K562 (cell line): ENCODE measurements at regions not wholly inside any gene's neighbourhood (a gene's known extent, or its start where the extent isn't known, plus 50 kb on each side); places are given as distances from the start of the nearest gene placed in this dataset.

Experiments used
- ATAC-seq: fragments of 200-7000 bp; cut with Tn5 transposase; 3 replicates; pipeline ENCODE4 v1.9.1; 2020; ENCODE audit warnings: moderate library complexity
- BruUV-seq: library from RNA; stranded (reverse); fragments of 400-500 nt; replicated peaks from 2 replicates; lab custom pipeline; 2021; lab: Mats Ljungman, UMichigan
- CTCF ChIA-PET: fragments of 300-600 bp; formaldehyde crosslinking; extraction: SDS; loops from one replicate; lab custom pipeline; 2021; ENCODE audit warnings: low intra/inter-chr PET ratio; lab: Yijun Ruan, JAX
- POLR2A ChIA-PET: fragments of 300-600, 350-650 bp; sonication (Branson Sonifier 250); formaldehyde crosslinking; extraction: SDS; loops from one replicate; lab custom pipeline; 2021; ENCODE audit warnings: antibody characterized with exemption, inconsistent platforms; lab: Yijun Ruan, JAX
- DNase-seq, 4 experiments: peaks; one replicate each; pipeline versions ENCODE4 v3.0.0 to v3.0.0-alpha.2; 2011 to 2018; ENCODE audit warnings: low spot score in 3 of 4, mixed read lengths in 3 of 4; ENCODE audit errors: extremely low read depth in 1 of 4
- FAIRE-seq: peaks from 2 replicates; lab custom pipeline; 2011; peaks lifted over from hg19 to GRCh38; lab: Jason Lieb, UNC
- H2AFZ ChIP-seq: 2 replicates; pipeline ENCODE4 v1.6.0; 2011; ENCODE audit warnings: low read depth, low read length, control low read depth, inconsistent platforms
- H3K27ac ChIP-seq: fragments of 200-600 bp; 3 replicates; pipeline ENCODE4 v1.8.0; 2011; ENCODE audit warnings: low read depth, mild to moderate bottlenecking, control low read depth, inconsistent platforms, low read length, moderate library complexity, mixed read lengths; ENCODE audit errors: extremely low read depth
- H3K27me3 ChIP-seq, 2 experiments: fragments of 300-600 bp in 1 of 2; 2 replicates in 1 of 2; 3 replicates in 1 of 2; pipeline versions ENCODE4 v1.6.0 to v1.8.0; 2011; ENCODE audit warnings: inconsistent platforms in 2 of 2, low read length in 2 of 2, mild to moderate bottlenecking in 1 of 2, mixed read lengths in 1 of 2, moderate library complexity in 1 of 2; ENCODE audit not compliant: control insufficient read depth in 2 of 2, insufficient read depth in 2 of 2
- H3K36me3 ChIP-seq: fragments of 300-600 bp; 3 replicates; pipeline ENCODE4 v1.8.0; 2011; ENCODE audit warnings: mild to moderate bottlenecking, low read length, inconsistent platforms; ENCODE audit not compliant: control insufficient read depth, insufficient read depth
- H3K4me1 ChIP-seq, 2 experiments: fragments of 200-600 bp in 1 of 2; replicated peaks in 1 of 2; 2 replicates in 1 of 2; 3 replicates in 1 of 2; pipeline versions ENCODE4 v1.5.1 to v1.8.0; 2011; ENCODE audit warnings: inconsistent platforms in 2 of 2, low read length in 2 of 2, mild to moderate bottlenecking in 1 of 2, mixed read lengths in 1 of 2, moderate library complexity in 1 of 2; ENCODE audit not compliant: control insufficient read depth in 2 of 2, insufficient read depth in 2 of 2
- H3K4me2 ChIP-seq: 2 replicates; pipeline ENCODE4 v1.6.1; 2011; ENCODE audit warnings: low read length, control low read depth, inconsistent platforms, mixed read lengths; ENCODE audit not compliant: insufficient read depth
- H3K4me3 ChIP-seq: fragments of 200-600 bp; sonication (generic), shearing (Covaris generic); 2 replicates; pipeline ENCODE4 v1.5.1; 2016; ENCODE audit warnings: control low read depth, inconsistent platforms
- H3K79me2 ChIP-seq: fragments of 200-600 bp; 3 replicates; pipeline ENCODE4 v1.8.0; 2011; ENCODE audit warnings: low read length, inconsistent platforms; ENCODE audit not compliant: control insufficient read depth, insufficient read depth
- H3K9ac ChIP-seq, 2 experiments: 2 replicates each; pipeline versions ENCODE4 v1.6.0 to v1.6.1; 2011; ENCODE audit warnings: low read depth in 2 of 2, low read length in 2 of 2, control low read depth in 1 of 2, inconsistent platforms in 1 of 2, mild to moderate bottlenecking in 1 of 2, mixed read lengths in 1 of 2; ENCODE audit not compliant: insufficient read depth in 1 of 2
- H3K9me1 ChIP-seq: one replicate; pipeline ENCODE4 v1.6.0; 2011; ENCODE audit warnings: inconsistent platforms, mild to moderate bottlenecking, low read length, moderate library complexity; ENCODE audit not compliant: control insufficient read depth, insufficient read depth
- H3K9me3 ChIP-seq: replicated peaks from 2 replicates; pipeline ENCODE4 v1.5.1; 2011; ENCODE audit warnings: low read depth, low read length, inconsistent platforms; ENCODE audit not compliant: control insufficient read depth, insufficient read depth
- H4K20me1 ChIP-seq: replicated peaks from 2 replicates; pipeline ENCODE4 v1.6.1; 2011; ENCODE audit warnings: low read length, inconsistent platforms, mixed read lengths; ENCODE audit not compliant: control insufficient read depth, insufficient read depth
- ADNP ChIP-seq: fragments of 200-800 bp; sonication (Bioruptor generic); IDR thresholded peaks from 2 replicates; pipeline ENCODE4 v1.6.1; 2016; ENCODE audit warnings: missing genetic modification characterization, missing compliant biosample characterization
- BCOR ChIP-seq: fragments of 450-650 bp; IDR thresholded peaks from 2 replicates; pipeline ENCODE4 v1.6.1; 2016
- CHD4 ChIP-seq: fragments of 200-600 bp; sonication (generic); IDR thresholded peaks from 3 replicates; pipeline ENCODE4 v1.6.1; 2012; ENCODE audit warnings: low read depth, mild to moderate bottlenecking, mixed read lengths, low read length, inconsistent platforms; ENCODE audit not compliant: insufficient read depth, insufficient replicate concordance, poor library complexity, severe bottlenecking
- FOXK2 ChIP-seq, 2 experiments: fragments of 450-650 bp; IDR thresholded peaks in 1 of 2; conservative IDR thresholded peaks in 1 of 2; 2 replicates each; pipeline ENCODE4 v1.6.1; 2016; ENCODE audit warnings: low read depth in 2 of 2, mild to moderate bottlenecking in 1 of 2
- GTF2A2 ChIP-seq: IDR thresholded peaks from 2 replicates; pipeline ENCODE4 v1.6.1; 2016; ENCODE audit warnings: mild to moderate bottlenecking, missing genetic modification characterization, missing compliant biosample characterization
- HDAC2 ChIP-seq: fragments of 450-650 bp; IDR thresholded peaks from 2 replicates; pipeline ENCODE4 v1.6.1; 2016; ENCODE audit warnings: mild to moderate bottlenecking
- HDGF ChIP-seq: fragments of 450-650 bp; IDR thresholded peaks from 2 replicates; pipeline ENCODE4 v1.6.1; 2016
- NFE2 ChIP-seq: IDR thresholded peaks from 2 replicates; pipeline ENCODE4 v1.6.1; 2014; ENCODE audit warnings: antibody characterized with exemption, low read depth
- NFE2L1 ChIP-seq: fragments of 450-650 bp; IDR thresholded peaks from 2 replicates; pipeline ENCODE4 v1.6.1; 2016; ENCODE audit warnings: missing genetic modification characterization, low read depth, mild to moderate bottlenecking, missing compliant biosample characterization, moderate library complexity, borderline replicate concordance
- RBM17 ChIP-seq: fragments of 200-400 bp; formaldehyde crosslinking; IDR thresholded peaks from 2 replicates; pipeline ENCODE4 v1.6.1; 2017; ENCODE audit warnings: low read depth, mild to moderate bottlenecking, low read length, borderline replicate concordance
- RBM25 ChIP-seq: fragments of 200-400 bp; formaldehyde crosslinking; IDR thresholded peaks from 2 replicates; pipeline ENCODE4 v1.6.1; 2018; ENCODE audit warnings: low read length, low read depth, moderate library complexity; ENCODE audit not compliant: severe bottlenecking
- SRF ChIP-seq, 2 experiments: fragments of 250-450, 450-650 bp in 1 of 2; sonication (Bioruptor Pico) in 1 of 2; sonication (generic) in 1 of 2; formaldehyde crosslinking; IDR thresholded peaks; 2 replicates each; pipeline versions ENCODE4 v1.5.0 to v1.5.1; 2020 to 2022; ENCODE audit warnings: mild to moderate bottlenecking in 1 of 2, missing genetic modification reagents in 1 of 2
- STAG1 ChIP-seq: sonication (generic); formaldehyde crosslinking; IDR thresholded peaks from 2 replicates; pipeline ENCODE4 v1.5.0; 2020; ENCODE audit warnings: missing genetic modification reagents, borderline replicate concordance
- XRCC3 ChIP-seq: fragments of 450-650 bp; IDR thresholded peaks from 2 replicates; pipeline ENCODE4 v1.6.1; 2017; ENCODE audit warnings: mild to moderate bottlenecking, moderate library complexity
- ZFP36 ChIP-seq: fragments of 150-350 bp; IDR thresholded peaks from 2 replicates; pipeline ENCODE4 v1.6.1; 2018; ENCODE audit warnings: low read length, low read depth; ENCODE audit not compliant: partially characterized antibody
- ZNF133 ChIP-seq: fragments of 250-450 bp; sonication (Bioruptor Pico); IDR thresholded peaks from 2 replicates; pipeline ENCODE4 v1.4.0; 2020; ENCODE audit warnings: mild to moderate bottlenecking
- WGBS: fragments of 100-300 bp; shearing (Covaris generic); methylation state at CpG from one replicate; pipeline ENCODE4 v1.1.6; 2016; ENCODE audit warnings: low coverage, mixed read lengths; ENCODE audit not compliant: insufficient coverage; ENCODE audit errors: missing lambda C conversion rate; 5-methylcytosine and 5-hydroxymethylcytosine counted together
- in situ Hi-C: fragments of 300-500 bp; cut with MboI; formaldehyde crosslinking; loops from 4 replicates; pipeline ENCODE4 v1.15.0; 2018; ENCODE audit warnings: inconsistent platforms, mixed read lengths
- intact Hi-C: fragments of 100-400 bp; cut with micrococcal nuclease; formaldehyde crosslinking; loops from 2 replicates; pipeline ENCODE4 v1.14.2; 2022

- 73% methylated on average over 8 of the region's 11 CpGs for WGBS
- Histone ChIP-seq H3K9me3 (no peaks in the 10 kb centered on the region), H3K79me2 (no peaks in the 10 kb centered on the region), H3K4me1 (peaks cover 20 to 28% of the 10 kb centered on the region in 2 experiments), H3K27ac (no peak overlapping the region), H3K4me3 (no peak overlapping the region), H3K9ac (peak overlapping the region in 1 of 2 experiments; percentile 40; a peak in 1 of 4 replicates), H4K20me1 (no peaks in the 10 kb centered on the region), H3K36me3 (no peaks in the 10 kb centered on the region), H3K9me1 (no peaks in the 10 kb centered on the region), H3K4me2 (no peak overlapping the region), H2AFZ (peak overlapping the region; percentile 63; the same call in 1 of the 2 replicates), H3K27me3 (no peaks in the 10 kb centered on the region)
- ATAC-seq (0 out of 3 replicates have a peak, but pooled peaks have one; percentile 30), DNase-seq (no peak), FAIRE-seq (no peak)
- ChIA-PET POLR2A (no interaction called here), CTCF (no interaction called here)
- in situ Hi-C loops, result no loop called here
- intact Hi-C loops, result no loop called here
- TF ChIP-seq RBM17 (no peak), XRCC3 (no peak), STAG1 (CRISPR knock-in tag) (no peak)
- no TSS peak for BruUV-seq
Observed at GRCh38 chr14:76948213-76948947, 80.1 kb downstream of the IRF2BPL start.

DNA sequence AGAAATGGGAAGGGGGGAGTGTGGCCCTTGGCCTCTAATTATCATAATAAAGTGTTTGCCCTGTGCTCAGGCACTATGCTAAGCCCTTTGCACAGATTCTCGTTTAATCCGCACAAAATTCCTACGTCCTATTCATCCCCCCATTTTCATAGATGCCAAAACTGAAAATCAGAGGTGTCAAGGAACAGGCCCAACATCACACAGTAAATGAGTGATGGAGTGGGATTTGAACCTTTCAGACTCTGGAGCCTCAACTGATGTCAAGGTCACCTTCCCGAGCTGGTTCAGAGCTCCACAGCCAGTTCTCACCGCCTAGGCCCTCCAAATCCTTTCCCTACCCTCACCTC is 80.7 kb downstream of the IRF2BPL start:
- H4K20me1 ChIP-seq, result no peaks in the 10 kb centered on the region
- no peaks in the 10 kb centered on the region for H3K9me1 ChIP-seq
- no peaks in the 10 kb centered on the region for H3K36me3 ChIP-seq
- DNase-seq, result no peak
- intact Hi-C loops, result loop anchor here (1.0 kb wide), 1 partner anchor 105 kb away; no protein-coding TSS in a partner anchor
- in situ Hi-C loops, result no loop called here
- H3K9me3 ChIP-seq, result no peaks in the 10 kb centered on the region
- peak overlapping the region in 1 of 2 experiments; percentile 40; a peak in 1 of 4 replicates for H3K9ac ChIP-seq
- no peaks in the 10 kb centered on the region for H3K79me2 ChIP-seq
- FAIRE-seq, result no peak
- 53% methylated on average over 5 of the region's 5 CpGs for WGBS
- CTCF ChIA-PET, result no interaction called here
- H3K4me2 ChIP-seq, result peak overlapping the region; percentile 39; the same call in 1 of the 2 replicates
- H3K4me3 ChIP-seq, result no peak overlapping the region
- H3K4me1 ChIP-seq, result peaks cover 17 to 24% of the 10 kb centered on the region in 2 experiments
- H2AFZ ChIP-seq, result no peak overlapping the region
- POLR2A ChIA-PET, result interaction anchor here (0.6 to 1.3 kb wide), 2 partner anchors 8 to 74 kb away, joined by 3 to 6 read pairs; no protein-coding TSS in a partner anchor
- no peaks in the 10 kb centered on the region for H3K27me3 ChIP-seq
- ATAC-seq, result no peak
- no TSS peak for BruUV-seq
- H3K27ac ChIP-seq, result peak overlapping the region; percentile 49; the same call in 1 of the 3 replicates
- TF ChIP-seq ADNP (0 out of 2 replicates have a peak, but pooled peaks have one; percentile 52), HDAC2 (0 out of 2 replicates have a peak, but pooled peaks have one; percentile 53), BCOR (peak; percentile 77; the same call in 1 of the 2 replicates), GTF2A2 (tag) (no peak), FOXK2 (conservative IDR thresholded peaks at IDR 0.05 in 1 of 2, IDR thresholded peaks at IDR 0.05 in 1 of 2; ENCODE audit: low read depth in 2 of 2) (no peak), HDGF (peak; percentile 49; the same call in 1 of the 2 replicates), SRF (CRISPR knock-in tag; IDR thresholded peaks at IDR 0.05) (no peak), RBM25 (peak; percentile 89), NFE2L1 (no peak), ZNF133 (CRISPR knock-in tag) (no peak), ZFP36 (peak; percentile 61), CHD4 (peak; percentile 68), NFE2 (no peak)
